Subcutaneous abdominal adipose tissue (tissue), 5 donors: ENCODE measurements at regions not wholly inside any gene's neighbourhood (a gene's known extent, or its start where the extent isn't known, plus 50 kb on each side); places are given as distances from the start of the nearest gene placed in this dataset.
"Not testable (repeated sequence)": the region's sequence is repeated elsewhere in the genome, so short reads cannot be mapped to it uniquely, and the experiment has no call there.

Source experiments
- H3K27ac ChIP-seq: one replicate; pipeline ENCODE4 v1.7.0; 2013; ENCODE audit warnings: low read depth, mild to moderate bottlenecking, inconsistent platforms, low read length, moderate library complexity
- H3K27me3 ChIP-seq, 5 donors: one replicate each; pipeline ENCODE4 v1.7.0; 2013; ENCODE audit warnings: low read length in 5 of 5, inconsistent platforms in 1 of 5; ENCODE audit not compliant: control insufficient read depth in 5 of 5, insufficient read depth in 4 of 5
- H3K36me3 ChIP-seq, 5 donors: one replicate each; pipeline ENCODE4 v1.7.0; 2013; ENCODE audit warnings: low read length in 5 of 5; ENCODE audit not compliant: control insufficient read depth in 5 of 5, insufficient read depth in 5 of 5
- H3K4me1 ChIP-seq, 5 donors: one replicate each; pipeline ENCODE4 v1.7.0; 2013; ENCODE audit warnings: low read length in 5 of 5, mild to moderate bottlenecking in 3 of 5, moderate library complexity in 1 of 5; ENCODE audit not compliant: control insufficient read depth in 5 of 5, insufficient read depth in 5 of 5
- H3K4me3 ChIP-seq, 5 donors: one replicate each; pipeline ENCODE4 v1.7.0; 2013; ENCODE audit warnings: low read length in 5 of 5, low read depth in 1 of 5
- H3K9ac ChIP-seq, 5 donors: one replicate each; pipeline ENCODE4 v1.7.0; 2013; ENCODE audit warnings: low read length in 5 of 5, mild to moderate bottlenecking in 4 of 5, moderate library complexity in 3 of 5
- H3K9me3 ChIP-seq, 5 donors: one replicate each; pipeline ENCODE4 v1.7.0; 2013; ENCODE audit warnings: low read length in 5 of 5; ENCODE audit not compliant: control insufficient read depth in 5 of 5
- donor health status: healthy.
- donor health status: healthy.
- donor health status: healthy.
- donor health status: healthy.
- donor health status: healthy.

GRCh38 chr21:41613533-41613909 lies 105.6 kb upstream of the TMPRSS2 start:
- Histone ChIP-seq H3K9ac (no peak overlapping the region), H3K27ac (no peak overlapping the region), H3K4me3 (no peak overlapping the region), H3K36me3 (no peaks in the 10 kb centered on the region), H3K27me3 (peaks cover 0 to 25% (median 8%) of the 10 kb centered on the region in 5 donors), H3K9me3 (no peaks in the 10 kb centered on the region), H3K4me1 (peaks cover 4 to 26% (median 20%) of the 10 kb centered on the region in 5 donors)

DNA sequence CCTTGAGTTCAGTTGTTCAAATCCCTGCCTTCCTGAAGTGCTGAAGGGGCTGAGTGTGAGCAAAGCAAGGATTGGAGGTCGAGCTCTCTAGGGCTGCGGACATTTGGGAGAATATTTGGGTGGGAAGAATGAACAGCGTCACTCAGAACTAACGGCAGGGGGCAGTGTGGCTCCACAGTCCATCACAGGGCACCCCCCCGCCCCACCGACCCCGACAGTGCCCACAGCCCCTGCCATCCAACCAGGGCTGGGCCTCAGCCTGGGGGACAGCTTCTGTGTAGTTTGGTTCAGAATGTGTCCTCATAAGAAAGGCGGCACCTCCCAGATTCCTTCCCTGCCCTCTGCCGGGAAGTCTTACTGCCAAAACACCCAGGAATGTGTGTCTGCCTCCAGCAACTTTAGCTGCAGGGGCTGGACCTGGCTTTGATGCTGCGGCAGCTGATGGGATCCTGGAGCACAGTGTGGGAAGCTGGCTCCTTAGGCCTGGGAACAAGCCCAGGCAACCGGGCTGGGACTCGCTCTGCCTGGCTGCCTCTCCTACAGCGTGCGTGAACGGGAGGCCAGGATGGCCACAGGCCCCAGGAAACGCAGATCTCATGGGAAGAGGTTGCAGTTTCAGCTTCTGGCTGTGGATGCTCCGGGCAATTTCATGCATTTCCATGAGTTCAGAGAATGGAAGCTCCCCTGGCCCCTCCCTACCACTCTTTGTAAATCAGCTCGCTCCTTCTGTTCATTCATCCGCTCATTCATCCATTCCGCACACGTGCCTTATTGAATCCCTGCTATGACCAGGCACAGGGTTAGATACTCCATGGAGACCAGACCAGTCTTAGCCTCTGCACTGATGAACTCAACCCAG lies 104.9 kb upstream of the TMPRSS2 start:
- Histone ChIP-seq H3K9ac (no peak overlapping the region), H3K4me1 (peaks cover 4 to 26% (median 20%) of the 10 kb centered on the region in 5 donors), H3K4me3 (no peak overlapping the region), H3K27me3 (peaks cover 0 to 25% (median 8%) of the 10 kb centered on the region in 5 donors), H3K9me3 (no peaks in the 10 kb centered on the region), H3K27ac (no peak overlapping the region), H3K36me3 (no peaks in the 10 kb centered on the region)

- Histone ChIP-seq H3K27ac (no peak overlapping the region), H3K4me3 (no peak overlapping the region), H3K4me1 (peaks cover 4 to 26% (median 20%) of the 10 kb centered on the region in 5 donors), H3K9ac (no peak overlapping the region), H3K27me3 (peaks cover 0 to 25% (median 8%) of the 10 kb centered on the region in 5 donors), H3K9me3 (no peaks in the 10 kb centered on the region), H3K36me3 (no peaks in the 10 kb centered on the region)
Measured at GRCh38 chr21:41611966-41612606, 104.1 kb upstream of the TMPRSS2 start.

DNA sequence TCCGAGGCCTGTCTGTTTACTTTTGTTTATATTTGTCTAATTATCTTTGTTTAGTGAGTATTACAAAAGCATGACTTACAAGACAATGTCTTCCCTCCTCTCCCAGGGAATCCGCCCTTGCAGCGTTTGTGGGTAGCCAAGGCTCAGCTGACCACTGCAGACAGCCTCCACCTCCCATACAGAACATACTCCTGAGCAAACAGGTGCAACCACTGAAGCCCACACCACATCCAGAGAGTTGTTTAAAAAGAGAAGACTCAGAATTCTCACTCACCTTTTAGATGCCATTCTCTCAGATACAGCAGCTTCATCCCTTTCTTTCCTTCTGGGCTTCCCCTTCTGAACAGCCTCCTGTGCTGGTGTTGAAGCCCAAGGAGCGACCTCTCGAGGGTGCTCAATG lies 103.5 kb upstream of the TMPRSS2 start:
- Histone ChIP-seq H3K4me1 (peaks cover 4 to 26% (median 20%) of the 10 kb centered on the region in 5 donors), H3K27ac (no peak overlapping the region), H3K9ac (no peak overlapping the region)

DNA sequence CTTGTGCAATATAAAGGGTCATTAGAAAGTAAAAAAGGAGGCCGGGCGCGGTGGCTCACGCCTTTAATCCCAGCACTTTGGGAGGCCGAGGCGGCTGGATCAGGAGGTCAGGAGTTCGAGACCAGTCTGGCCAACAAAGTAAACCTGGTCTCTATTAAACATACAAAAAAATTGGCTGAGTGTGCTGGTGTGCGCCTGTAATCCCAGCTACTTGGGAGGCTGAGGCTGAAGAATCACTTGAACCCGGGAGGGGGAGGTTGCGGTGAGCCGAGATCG lies 102.8 kb upstream of the TMPRSS2 start:
- not testable (repeated sequence) for H3K36me3 ChIP-seq, H3K9ac ChIP-seq, H3K4me3 ChIP-seq, H3K9me3 ChIP-seq, H3K27ac ChIP-seq
- peaks cover 0 to 25% (median 8%) of the 10 kb centered on the region in 5 donors for H3K27me3 ChIP-seq
- H3K4me1 ChIP-seq, result peaks cover 4 to 19% (median 16%) of the 10 kb centered on the region in 5 donors

More for the DNA sequence above, 103.5 kb upstream of the TMPRSS2 start:
- Histone ChIP-seq H3K4me3 (no peak overlapping the region), H3K27me3 (peaks cover 0 to 25% (median 8%) of the 10 kb centered on the region in 5 donors), H3K36me3 (no peaks in the 10 kb centered on the region), H3K9me3 (no peaks in the 10 kb centered on the region)

DNA sequence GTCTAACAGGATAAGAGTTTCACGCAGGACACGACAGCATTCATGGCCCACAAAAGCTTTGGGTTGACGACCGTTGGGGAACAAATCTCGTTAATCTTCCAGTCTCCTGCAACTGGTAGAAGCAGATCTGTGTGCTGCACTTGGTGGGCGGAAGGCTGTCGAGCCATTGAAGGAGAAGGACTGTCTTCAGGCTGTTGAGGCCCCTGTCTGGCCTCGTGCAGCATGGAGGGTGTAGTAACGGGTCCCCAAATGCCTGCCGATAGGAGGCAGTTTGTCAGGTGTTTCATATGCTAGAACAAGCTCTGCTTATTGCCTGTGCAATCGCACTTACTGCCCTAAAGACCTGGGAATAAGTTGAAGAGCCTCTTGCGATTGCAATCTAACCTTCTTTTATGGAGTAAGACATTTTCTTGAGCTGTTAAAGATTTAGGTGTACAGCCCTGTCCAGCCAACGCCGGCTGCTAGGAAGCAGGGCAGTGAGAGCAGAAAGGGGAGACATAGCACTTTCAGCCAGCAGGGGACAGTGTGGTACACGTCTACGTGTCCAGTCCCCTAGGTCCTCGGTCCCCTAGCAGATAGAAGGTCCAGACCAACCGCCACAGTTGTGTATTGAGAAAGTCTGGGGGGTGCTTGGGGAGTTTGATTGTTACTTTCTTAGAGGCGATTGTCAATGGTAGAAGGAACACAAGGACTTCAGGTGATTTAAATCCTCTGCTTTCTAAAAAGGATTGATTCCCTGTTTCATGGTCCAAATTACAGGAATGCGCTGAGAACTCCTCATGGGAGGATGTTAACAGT lies 102.3 kb upstream of the TMPRSS2 start:
- Histone ChIP-seq H3K27me3 (peaks cover 0 to 27% (median 13%) of the 10 kb centered on the region in 5 donors), H3K27ac (no peak overlapping the region), H3K4me3 (no peak overlapping the region), H3K4me1 (peaks cover 4 to 14% (median 11%) of the 10 kb centered on the region in 5 donors), H3K9me3 (no peaks in the 10 kb centered on the region), H3K36me3 (no peaks in the 10 kb centered on the region), H3K9ac (no peak overlapping the region)

DNA sequence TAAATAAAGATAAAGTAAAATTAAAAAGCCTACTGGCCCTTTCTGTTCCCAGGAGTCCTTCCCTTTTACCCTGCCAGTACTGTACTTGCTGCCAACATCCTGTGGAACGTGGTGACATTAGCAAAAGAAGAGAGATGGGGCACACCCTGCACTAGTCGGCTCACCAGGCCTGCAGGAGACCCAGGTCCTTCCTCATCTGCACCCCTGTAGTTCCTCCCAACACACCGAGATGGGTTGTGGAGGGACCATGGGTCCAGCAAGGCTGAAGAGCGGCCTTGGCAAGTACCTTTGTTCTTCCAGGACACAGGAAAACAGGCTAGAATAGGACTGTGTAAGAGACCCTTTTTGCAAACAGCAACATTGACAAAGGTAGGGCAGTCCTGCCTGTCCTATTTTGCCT lies 98.7 kb upstream of the TMPRSS2 start:
- H3K36me3 ChIP-seq, result no peaks in the 10 kb centered on the region
- H3K4me1 ChIP-seq, result no peaks in the 10 kb centered on the region
- H3K4me3 ChIP-seq, result no peak overlapping the region
- H3K9me3 ChIP-seq, result no peaks in the 10 kb centered on the region
- no peak overlapping the region for H3K9ac ChIP-seq
- H3K27ac ChIP-seq, result no peak overlapping the region
- H3K27me3 ChIP-seq, result peaks cover 0 to 30% (median 16%) of the 10 kb centered on the region in 5 donors

- H3K27ac ChIP-seq, result no peak overlapping the region
- no peaks in the 10 kb centered on the region for H3K4me1 ChIP-seq
- H3K4me3 ChIP-seq, result no peak overlapping the region
- peaks cover 0 to 30% (median 16%) of the 10 kb centered on the region in 5 donors for H3K27me3 ChIP-seq
- no peak overlapping the region for H3K9ac ChIP-seq
- H3K36me3 ChIP-seq, result no peaks in the 10 kb centered on the region
- no peaks in the 10 kb centered on the region for H3K9me3 ChIP-seq
Measured at GRCh38 chr21:41605934-41606285, 98.0 kb upstream of the TMPRSS2 start.

DNA sequence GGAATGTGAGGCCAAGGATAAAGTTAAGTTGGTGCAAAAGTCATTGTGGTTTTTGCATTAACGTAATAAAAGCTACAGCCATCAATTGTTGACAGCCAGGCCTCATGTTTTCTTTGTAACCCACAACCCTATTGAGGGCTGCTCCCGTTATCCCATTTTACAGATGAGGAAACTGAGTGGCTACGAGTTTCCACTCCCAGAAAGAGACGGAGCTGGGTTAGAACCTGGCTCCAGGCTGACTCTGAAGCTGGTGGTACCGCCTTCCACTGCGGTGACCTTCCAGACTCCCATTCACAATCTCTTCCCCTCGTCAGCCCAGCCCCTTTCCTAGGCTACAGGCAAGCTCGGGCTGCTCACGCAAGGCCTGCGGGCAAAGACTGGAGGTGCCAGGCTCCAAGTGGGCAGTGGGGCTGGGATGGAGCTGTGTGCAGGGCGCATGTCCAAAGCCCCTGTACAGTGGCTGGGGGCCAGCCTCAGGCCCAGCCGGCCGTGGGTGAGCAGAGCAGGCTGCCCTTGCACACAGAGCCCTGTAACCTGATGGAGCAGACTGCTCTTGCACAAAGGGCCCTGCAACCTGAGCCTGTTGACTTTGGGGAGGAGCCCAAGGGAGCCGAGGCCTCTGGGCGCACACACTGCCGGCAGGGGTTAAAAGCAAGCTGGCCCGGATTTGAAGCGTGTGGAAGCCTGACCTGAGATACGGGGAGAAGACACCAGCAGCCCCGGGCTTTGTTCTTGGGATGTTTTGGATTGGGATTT lies 97.4 kb upstream of the TMPRSS2 start:
- Histone ChIP-seq H3K9ac (no peak overlapping the region), H3K36me3 (no peaks in the 10 kb centered on the region), H3K27ac (no peak overlapping the region), H3K4me1 (no peaks in the 10 kb centered on the region), H3K9me3 (no peaks in the 10 kb centered on the region), H3K27me3 (peaks cover 0 to 28% (median 16%) of the 10 kb centered on the region in 5 donors), H3K4me3 (no peak overlapping the region)
